ENCODE measurements at regions not wholly inside any gene's neighbourhood (a gene's known extent, or its start where the extent isn't known, plus 50 kb on each side); places are given as distances from the start of the nearest gene placed in this dataset.

DNA sequence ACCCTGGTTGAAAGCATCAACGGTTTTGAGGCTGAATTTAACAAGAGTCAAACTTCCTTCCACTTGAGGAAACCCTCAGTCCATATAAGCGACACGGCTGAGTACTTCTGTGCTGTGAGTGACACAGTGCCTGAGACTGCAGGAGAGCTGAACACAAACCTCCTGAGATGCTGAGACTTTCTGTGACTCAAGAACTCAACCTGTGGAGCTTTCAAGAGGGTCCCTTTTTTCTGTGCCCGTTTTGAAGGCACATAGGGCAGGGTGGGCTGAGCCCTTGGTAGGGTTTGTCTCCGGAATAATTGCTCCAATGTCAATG is 305.3 kb upstream of the OR4E1 start:
- DNase-seq (ENCODE audit: low read depth in 2 of 3, low spot score in 2 of 3) = no peak

DNA sequence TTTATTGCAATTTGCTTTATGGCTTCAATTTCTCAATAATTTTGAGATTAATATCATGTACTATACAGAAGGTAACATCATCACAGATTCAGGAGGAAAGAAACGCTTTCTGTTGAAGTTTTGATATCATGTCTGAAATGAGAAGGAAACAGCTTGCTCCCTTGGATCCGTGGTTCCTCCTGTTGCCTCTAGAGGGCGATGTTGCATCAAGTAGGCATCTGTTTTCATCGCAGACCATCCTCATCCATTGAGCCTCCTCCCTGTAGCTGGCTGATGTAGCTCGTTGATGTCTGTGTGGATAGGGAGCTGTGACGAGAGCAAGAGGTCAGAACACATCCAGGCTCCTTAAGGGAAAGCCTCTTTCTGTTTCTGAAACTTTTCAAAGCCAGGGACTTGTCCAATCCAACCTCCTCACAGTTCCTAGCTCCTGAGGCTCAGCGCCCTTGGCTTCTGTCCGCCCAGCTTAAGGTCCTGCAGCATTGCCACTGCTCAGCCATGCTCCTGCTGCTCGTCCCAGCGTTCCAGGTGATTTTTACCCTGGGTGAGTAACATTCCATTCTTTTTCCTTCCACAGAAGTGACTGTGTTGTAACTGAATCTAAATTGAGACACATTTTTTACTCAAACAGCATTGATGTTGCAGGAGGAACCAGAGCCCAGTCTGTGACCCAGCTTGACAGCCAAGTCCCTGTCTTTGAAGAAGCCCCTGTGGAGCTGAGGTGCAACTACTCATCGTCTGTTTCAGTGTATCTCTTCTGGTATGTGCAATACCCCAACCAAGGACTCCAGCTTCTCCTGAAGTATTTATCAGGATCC is 304.8 kb upstream of the OR4E1 start:
- DNase-seq (ENCODE audit: low read depth in 2 of 3, low spot score in 2 of 3) = peak; percentile 39 to 80 (median 54)

DNA sequence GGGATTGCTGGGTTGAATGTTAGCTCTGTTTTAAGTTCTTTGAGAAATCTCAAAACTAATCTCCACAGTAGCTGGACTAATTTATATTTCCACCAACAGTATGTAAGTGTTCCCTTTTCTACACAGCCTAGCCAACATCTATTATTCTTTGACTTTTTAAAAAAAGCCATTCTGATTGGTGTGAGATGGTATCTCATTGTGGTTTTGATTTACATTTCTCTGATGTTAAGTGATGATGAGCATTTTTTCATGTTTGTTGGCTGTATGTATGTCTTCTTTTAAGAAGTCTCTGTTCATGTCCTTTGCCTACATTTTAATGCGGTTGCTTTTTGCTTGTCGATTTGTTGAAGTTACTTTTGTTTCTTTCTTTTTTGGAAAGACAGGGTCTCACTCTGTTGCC is 301.1 kb upstream of the OR4E1 start:
- DNase-seq (ENCODE audit: low read depth in 2 of 3, low spot score in 2 of 3) = no peak

DNA sequence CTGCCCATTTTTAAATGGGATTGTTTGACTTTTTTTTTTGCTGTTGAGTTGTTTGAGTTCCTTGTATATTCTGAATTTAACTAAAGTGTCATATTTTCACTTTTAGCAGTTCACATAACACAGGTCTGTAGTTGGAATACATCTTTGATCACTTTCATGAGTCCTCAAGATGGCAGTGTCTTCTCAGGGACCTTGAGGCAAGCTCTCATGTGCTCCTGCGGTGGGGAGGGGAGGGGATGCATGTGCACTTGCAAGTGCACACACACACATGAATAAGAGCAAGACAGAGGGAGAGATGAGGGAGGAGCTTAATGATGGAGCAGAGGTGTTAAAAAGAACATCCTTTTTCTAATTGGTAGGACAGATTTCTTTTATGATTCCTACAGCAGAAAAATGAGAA is 291.4 kb upstream of the OR4E1 start:
- DNase-seq (ENCODE audit: low read depth in 2 of 3, low spot score in 2 of 3) = no peak

DNA sequence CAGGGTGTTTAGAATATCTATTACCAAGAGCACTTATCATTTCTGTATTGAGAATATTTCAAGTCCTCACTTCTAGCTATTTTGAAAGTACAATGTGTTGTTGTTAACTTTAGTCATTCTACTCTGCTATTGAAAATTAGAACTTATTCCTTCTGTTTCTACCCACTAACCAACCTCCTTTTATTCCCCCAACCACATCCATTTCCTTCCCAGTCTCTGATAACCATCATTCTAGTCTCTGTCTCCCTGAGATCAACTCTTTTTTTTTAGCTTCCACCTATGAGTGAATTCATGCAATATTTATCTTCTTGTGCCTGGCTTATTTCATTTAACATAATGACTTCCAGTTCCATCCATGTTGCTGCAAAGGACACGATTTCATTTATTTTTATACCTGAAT is 290.6 kb upstream of the OR4E1 start:
- DNase-seq (ENCODE audit: low read depth in 2 of 3, low spot score in 2 of 3) = no peak

DNA sequence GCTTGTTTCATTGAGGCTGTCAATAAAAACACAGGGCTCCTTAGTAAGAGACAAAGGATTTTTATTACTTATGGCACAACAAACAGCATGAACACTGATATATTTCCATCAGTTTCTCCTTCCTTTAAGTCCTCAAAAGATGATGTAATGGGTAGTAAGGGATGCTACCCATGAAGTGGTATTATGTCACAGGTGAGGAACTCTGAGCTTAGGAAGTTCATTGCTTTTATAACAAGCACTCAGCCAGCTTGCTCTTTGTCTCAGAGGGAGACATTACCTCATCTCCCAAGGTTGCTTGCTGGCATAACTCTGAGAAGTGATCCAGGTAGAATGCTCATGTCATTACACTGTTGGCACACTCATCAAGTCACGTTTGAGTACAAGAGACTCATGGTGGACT is 287.0 kb upstream of the OR4E1 start:
- no peak for DNase-seq (ENCODE audit: low read depth in 2 of 3, low spot score in 2 of 3)

DNA sequence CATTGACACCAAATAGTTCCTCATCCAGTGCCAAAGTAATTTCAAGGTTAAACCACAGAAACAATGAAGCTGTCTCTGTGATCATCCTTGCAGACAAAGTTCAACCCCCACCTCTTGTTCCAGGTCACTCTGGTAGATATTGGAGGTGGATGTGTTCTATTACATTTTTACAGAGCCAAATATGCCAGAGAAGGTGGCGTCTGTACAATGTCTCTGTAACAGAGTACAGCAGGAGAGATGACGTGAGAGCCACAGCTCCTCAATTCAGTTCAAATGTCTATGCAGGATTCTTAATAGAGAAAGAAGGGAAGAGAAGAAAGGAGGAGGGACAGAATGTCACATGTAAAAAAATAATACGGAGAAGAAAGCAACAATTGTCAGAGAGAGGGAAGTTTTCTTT is 268.3 kb upstream of the OR4E1 start:
- DNase-seq (ENCODE audit: low read depth in 2 of 3, low spot score in 2 of 3) = no peak

DNA sequence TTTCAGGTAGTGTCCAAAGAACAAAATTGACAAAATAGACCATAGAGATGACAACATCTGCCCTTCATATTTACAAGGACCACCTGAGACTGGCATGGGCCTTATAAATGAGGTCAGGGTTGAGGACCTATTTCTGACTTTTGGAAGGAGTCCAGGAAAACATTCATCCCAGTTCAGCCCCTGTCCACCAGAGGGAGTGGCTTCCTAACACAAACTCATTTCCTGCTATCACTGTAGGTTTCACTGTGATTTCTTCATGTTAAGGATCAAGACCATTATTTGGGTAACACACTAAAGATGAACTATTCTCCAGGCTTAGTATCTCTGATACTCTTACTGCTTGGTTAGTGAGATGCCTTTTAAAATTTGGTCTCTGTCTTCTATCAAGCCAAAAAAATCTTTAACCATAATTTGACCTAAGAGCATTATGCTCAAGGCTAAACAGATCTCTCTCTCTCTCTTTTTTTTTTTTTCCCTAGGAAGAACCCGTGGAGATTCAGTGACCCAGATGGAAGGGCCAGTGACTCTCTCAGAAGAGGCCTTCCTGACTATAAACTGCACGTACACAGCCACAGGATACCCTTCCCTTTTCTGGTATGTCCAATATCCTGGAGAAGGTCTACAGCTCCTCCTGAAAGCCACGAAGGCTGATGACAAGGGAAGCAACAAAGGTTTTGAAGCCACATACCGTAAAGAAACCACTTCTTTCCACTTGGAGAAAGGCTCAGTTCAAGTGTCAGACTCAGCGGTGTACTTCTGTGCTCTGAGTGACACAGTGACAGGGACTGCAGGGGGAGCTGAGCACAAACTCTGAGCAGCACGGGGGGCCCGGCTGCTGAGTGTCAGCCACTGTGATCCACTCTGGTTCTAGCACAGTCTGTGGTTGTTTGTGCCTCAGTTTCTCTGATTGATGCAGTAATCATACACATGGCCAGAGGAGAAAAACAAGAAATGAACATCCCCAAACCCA is 267.6 kb upstream of the OR4E1 start:
- peak in 2 of 3 donors; percentile 36 to 55 for DNase-seq (ENCODE audit: low read depth in 2 of 3, low spot score in 2 of 3)

DNA sequence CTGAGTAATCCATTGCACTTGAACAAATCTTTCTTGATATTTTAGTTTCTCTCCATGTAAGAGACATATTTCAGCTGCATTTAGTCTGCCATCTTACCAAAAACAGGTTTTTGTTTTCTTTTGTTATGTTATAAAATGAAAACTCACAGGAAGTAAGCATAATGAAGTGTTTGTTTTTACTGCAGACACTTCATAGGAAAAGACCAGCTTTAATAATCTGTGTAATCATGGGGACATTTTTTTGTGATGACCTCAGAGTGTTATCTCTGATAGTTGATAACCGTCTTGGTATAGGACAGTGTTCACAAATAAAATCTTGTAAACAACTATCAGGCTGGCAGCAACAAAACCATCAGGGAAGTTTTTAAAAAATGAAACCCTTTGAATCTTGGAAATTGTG is 266.2 kb upstream of the OR4E1 start:
- no peak for DNase-seq (ENCODE audit: low read depth in 2 of 3, low spot score in 2 of 3)

DNA sequence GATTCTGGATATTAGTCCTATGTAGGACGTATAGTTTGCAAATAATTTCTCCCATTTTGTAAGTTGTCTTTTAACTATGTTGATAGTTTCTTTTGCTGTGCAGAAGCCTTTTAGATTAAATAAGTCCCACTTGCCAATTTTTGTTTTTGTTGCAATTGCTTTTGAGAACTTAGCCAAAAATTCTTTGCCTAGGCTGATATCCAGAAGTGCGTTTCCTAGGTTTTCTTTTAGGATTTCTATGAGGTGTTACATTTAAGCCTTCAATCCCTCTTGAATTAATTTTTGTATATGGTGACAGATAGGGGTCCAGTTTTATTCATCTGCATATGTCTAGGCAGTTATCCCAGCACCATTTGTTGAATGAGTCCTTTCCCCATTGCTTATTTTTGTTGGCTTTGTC is 264.4 kb upstream of the OR4E1 start:
- DNase-seq (ENCODE audit: low read depth in 2 of 3, low spot score in 2 of 3) = no peak

DNA sequence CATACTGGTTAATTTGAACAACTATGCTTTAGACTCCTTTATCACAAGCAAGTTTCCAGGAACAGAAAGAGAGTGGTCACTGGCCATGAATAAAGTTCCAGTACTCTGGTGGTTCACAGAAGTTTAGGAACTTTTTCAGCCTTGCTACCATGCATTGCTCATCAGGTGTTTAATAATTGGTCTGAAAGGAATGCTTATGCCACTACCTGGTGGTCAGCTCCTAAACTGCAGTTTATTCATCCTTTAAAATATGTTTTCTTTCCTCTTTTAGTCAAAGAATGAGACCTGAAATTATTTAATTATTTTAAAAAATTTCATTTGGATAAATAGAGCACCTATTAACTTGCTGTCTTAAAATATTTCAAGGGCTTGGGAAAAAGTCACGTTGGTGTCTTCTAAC is 260.1 kb upstream of the OR4E1 start:
- DNase-seq (ENCODE audit: low read depth in 2 of 3, low spot score in 2 of 3) = peak in 2 of 3 donors; percentile 35 to 59

DNA sequence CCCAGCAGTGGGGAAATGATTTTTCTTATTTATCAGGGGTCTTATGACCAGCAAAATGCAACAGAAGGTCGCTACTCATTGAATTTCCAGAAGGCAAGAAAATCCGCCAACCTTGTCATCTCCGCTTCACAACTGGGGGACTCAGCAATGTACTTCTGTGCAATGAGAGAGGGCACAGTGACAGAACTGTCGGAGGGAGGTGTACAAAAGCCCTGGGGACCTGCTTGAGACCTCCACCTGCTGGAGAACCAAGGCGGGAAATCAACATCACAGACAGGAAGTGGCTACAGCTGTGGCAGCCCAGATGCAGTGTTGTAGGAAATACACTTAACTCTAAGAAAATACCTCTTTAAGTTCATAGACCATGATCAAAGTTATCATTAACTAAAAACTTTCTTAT is 250.9 kb upstream of the OR4E1 start:
- DNase-seq (ENCODE audit: low read depth in 2 of 3, low spot score in 2 of 3) = peak in 2 of 3 donors; percentile 87 to 94

DNA sequence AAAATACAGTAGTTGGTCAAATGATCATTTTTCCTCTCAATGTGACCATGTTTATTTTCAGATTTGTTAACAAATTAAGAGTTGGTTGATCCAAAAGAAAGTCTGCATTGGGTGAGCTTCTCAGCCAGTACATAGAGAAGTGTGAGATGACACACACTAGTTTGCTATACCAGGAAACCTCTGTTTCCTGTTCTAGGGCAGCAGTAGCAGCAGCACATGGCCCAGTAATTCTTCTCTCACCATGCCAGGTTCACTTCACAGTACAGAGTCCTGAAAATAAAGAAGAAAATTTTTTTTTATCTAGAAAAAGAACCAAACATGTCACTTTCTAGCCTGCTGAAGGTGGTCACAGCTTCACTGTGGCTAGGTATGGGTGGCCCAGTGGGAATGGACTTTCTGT is 250.2 kb upstream of the OR4E1 start:
- DNase-seq (ENCODE audit: low read depth in 2 of 3, low spot score in 2 of 3) = peak in 2 of 3 donors; percentile 83 to 93

DNA sequence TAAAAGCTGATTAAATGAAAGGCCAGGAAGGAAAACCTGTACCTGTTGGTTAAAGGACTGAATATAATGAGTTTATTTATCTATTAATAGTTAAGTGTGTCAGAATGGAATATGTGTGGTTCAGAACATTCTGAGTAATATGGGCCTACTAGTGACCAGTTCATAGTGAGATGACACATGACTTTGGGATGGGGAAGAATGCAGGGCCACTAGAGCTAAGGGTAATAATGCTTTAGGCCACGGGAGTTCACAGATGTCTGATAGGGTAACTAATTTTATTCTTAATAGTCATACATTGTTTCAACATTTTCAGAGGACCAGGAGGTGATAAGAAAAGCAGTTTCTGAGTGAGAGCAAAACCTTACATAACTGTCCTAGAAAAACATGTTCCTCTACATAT is 247.8 kb upstream of the OR4E1 start:
- no peak for DNase-seq (ENCODE audit: low read depth in 2 of 3, low spot score in 2 of 3)

DNA sequence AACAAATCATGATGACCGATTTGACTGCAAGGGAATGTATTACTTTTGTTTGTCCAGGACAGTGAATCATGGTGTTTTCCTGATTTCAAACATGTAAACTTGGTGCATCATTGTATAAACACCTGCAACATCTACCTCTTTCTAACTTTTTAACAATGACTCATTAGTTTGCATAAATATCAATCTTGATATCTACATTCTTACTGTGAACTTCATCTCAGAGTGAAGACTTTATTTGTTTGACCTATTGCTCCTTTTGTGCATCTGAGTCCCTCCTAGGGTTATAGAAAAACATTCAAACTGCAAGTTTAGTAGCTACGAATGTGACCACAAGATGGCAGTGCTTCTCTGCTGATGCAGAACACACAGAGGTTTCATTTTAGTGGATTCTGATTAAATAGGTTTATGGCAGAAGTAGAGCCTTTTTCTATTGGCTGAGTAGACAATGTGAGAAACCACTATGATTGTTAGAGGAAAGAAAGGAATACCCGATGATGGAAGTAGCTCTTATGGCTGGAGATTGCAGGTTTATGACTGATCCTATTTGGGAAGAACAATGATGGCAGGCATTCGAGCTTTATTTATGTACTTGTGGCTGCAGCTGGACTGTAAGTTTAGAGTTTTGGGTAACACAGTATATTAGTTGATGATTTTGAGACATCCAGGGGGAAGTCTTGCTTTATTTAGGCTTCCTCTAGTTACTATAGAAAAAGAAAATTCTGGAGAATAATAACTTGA is 244.2 kb upstream of the OR4E1 start:
- peak in 2 of 3 donors; percentile 69 to 84 for DNase-seq (ENCODE audit: low read depth in 2 of 3, low spot score in 2 of 3)

DNA sequence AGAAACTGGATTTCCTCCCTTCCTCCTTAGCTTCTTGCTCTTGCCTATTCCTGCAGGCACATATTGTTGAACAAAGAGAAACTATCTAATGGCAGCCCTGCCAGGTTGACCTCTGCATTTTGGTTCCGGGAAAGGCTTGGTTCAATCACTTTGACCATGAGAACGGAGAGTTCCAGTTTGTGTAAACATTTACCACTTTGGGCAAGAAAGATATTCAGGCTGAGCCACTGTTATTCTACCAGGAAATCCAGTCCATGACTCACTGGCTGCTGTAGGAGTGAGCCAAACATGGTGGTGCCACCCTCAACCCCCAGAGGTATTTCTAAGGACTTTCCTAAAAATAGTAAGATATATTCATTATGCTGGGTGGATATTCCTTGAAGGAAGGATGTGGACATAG is 242.2 kb upstream of the OR4E1 start:
- DNase-seq (ENCODE audit: low read depth in 2 of 3, low spot score in 2 of 3) = no peak

DNA sequence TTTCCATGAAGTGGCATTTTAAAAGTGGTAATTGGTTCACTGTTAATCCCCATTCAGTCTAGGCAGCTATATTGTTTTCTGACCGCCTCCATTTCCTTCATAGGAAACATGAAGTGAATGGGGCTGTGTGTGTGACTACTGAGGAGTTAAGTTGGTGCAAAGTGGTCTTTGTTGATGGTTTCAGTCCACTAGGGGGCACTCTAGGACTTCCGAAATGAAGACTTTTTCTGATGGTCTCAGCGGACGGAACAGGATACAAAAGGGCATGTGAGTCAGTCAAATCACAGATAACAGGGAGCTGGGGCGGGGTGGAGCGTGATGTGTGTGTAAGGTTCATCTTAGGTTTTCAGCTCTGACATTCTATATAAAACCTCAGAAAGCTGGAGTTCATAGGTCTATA is 240.1 kb upstream of the OR4E1 start:
- DNase-seq (ENCODE audit: low read depth in 2 of 3, low spot score in 2 of 3) = peak; percentile 62 to 93 (median 90)

DNA sequence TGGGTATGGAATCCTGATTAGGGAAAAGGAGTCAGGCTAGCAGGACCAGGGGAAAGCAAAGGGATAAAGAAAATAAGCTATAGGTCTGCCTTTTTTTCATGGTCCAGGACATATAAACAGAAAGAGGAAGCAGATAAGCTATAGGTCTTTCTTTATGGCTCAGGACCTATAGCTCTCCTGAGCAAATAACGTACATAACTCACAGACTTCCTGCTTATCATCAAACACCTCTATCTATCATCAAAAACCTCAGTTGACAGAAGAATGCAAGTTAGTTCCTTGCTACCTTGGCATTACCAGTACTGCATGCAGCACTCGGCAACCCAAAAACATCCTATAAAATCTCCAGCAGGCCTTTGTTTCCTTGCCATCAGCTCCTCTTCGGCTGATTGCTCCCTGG is 238.7 kb upstream of the OR4E1 start:
- no peak for DNase-seq (ENCODE audit: low read depth in 2 of 3, low spot score in 2 of 3)

DNA sequence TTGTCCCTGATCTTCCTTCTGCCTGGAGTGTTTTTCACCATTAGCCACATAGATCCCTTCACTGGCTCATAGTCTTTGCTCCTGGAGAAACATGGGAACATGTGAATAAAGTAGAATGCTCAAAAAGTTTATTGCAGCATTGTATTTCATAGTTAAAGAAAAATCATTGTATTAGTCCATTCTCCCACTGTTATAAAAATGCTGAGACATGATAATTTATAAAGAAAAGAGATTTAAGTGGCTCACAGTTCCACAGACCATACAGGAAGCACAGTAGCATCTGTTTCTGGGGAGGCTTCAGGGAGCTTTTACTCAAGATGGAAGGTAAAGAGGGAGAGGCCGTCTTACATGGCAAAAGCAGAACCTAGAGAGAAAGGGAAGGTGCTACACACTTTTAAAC is 238.3 kb upstream of the OR4E1 start:
- DNase-seq (ENCODE audit: low read depth in 2 of 3, low spot score in 2 of 3) = no peak

DNA sequence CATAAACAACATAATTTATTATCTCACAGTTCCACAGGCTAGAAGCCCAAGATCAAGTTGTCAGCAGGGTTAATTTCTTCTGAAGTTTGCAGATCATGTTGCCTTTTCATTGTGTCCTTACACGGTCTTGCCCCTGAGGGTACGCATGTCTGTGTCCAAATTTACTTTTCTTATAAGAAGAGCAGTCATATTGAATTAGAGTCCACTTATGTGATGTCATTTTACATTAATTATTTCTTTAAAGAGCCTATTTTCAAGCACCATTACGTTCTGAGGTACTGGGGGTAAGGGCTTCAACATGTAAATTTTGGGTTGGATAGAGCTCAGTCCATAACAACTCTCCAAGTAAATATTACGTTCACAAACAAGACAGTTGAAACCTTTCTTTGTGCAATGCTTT is 236.6 kb upstream of the OR4E1 start:
- no peak for DNase-seq (ENCODE audit: low read depth in 2 of 3, low spot score in 2 of 3)

DNA sequence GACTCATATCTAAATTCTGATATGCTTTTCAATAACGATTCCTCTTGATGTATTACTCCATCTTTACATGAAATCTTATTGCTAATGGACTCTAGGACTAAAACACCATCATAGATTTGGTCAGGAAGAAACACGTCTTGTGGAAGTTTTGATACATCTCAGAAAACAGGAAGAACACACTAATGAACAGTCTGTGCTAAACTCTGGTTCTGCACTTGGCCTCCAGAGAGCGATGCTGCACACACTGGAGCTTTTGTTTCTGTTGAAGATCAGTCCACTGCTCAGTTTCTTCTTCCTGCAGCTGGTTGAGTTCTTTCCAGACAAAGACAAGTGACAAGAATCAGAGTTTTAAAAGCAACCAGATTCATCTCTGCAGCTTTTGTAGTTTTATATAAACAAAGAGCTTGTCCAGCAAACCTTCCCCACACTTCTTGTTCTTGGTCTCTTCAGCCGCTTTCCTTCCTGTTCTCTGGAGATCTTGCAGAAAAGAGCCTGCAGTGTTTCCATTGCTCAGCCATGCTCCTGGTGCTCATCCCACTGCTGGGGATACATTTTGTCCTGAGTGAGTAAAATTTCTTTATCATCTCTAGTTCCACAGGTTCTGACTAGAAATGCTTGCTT is 229.1 kb upstream of the OR4E1 start:
- peak in 2 of 3 donors; percentile 30 to 68 for DNase-seq (ENCODE audit: low read depth in 2 of 3, low spot score in 2 of 3)

Measured in hematopoietic multipotent progenitor cell (in vitro differentiated cells).